ENCODE measurements at regions not wholly inside any gene's neighbourhood (a gene's known extent, or its start where the extent isn't known, plus 50 kb on each side); places are given as distances from the start of the nearest gene placed in this dataset.

DNA sequence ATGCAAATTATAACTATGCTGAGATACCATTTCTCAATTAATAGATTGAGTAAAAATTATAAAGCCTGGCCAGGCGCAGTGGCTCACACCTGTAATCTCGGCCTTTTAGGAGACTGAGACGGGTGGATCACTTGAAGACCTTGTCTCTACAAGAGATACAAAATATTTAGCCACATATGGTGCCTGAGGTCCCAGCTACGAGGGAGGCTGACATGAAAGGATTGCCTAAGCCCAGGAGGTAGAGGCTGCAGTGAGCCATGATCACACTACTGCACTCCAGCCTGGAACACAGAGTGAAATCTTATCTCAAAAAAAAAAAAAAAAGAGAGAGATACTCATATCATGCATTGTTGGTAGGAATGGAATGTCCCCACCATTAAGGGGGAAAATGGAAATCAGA, 142.4 kb downstream of the RCN1 start:
- WGBS, 5 donors, result 81 to 91% (median 87%) methylated on average over 4 of the region's 4 CpGs

DNA sequence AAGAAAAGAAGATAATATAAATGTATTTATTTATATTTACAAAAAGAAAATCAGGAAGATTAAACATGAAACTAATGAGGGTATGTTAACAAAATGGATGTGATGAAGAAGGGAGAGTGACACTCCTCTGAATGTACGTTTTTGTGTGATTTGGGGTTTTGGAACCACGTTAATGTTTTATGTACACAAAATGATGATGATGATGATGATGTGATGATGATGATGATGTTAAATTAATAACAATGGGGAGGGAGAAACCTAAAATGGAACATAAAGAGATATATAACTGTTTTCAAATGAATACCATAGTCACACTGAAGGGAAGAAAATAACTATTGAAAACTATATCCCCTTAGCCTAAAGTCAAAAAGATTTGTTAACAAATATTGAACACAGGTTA, 143.1 kb downstream of the RCN1 start:
- Histone ChIP-seq H3K4me3 (no peak overlapping the region), H3K27ac (no peak overlapping the region), H3K27me3 (replicated peaks in 1 of 7) (peaks cover 0 to 3% (median 0%) of the 10 kb centered on the region in 7 donors), H3K4me1 (no peaks in the 10 kb centered on the region), H3K9me3 (no peaks in the 10 kb centered on the region), H3K36me3 (no peaks in the 10 kb centered on the region)
- no peak for DNase-seq
- TF ChIP-seq, protein P1, sequence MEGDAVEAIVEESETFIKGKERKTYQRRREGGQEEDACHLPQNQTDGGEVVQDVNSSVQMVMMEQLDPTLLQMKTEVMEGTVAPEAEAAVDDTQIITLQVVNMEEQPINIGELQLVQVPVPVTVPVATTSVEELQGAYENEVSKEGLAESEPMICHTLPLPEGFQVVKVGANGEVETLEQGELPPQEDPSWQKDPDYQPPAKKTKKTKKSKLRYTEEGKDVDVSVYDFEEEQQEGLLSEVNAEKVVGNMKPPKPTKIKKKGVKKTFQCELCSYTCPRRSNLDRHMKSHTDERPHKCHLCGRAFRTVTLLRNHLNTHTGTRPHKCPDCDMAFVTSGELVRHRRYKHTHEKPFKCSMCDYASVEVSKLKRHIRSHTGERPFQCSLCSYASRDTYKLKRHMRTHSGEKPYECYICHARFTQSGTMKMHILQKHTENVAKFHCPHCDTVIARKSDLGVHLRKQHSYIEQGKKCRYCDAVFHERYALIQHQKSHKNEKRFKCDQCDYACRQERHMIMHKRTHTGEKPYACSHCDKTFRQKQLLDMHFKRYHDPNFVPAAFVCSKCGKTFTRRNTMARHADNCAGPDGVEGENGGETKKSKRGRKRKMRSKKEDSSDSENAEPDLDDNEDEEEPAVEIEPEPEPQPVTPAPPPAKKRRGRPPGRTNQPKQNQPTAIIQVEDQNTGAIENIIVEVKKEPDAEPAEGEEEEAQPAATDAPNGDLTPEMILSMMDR (IDR thresholded peaks at IDR 0.05 in 8 of 11, conservative IDR thresholded peaks at IDR 0.05 in 3 of 11), result no peak
- TF ChIP-seq POLR2A (IDR thresholded peaks at IDR 0.05), result no peak
- TF ChIP-seq POLR2AphosphoS5 (IDR thresholded peaks at IDR 0.05), result no peak
- intact Hi-C loops (cut with DNase I; ENCODE audit: low total_unique reads), result no loop called here
- WGBS, 5 donors, result 0 to 85% (median 0%) methylated on average over 2 of the region's 2 CpGs

More for the DNA sequence above, 142.4 kb downstream of the RCN1 start:
- Histone ChIP-seq H3K4me3 (no peak overlapping the region), H3K4me1 (no peaks in the 10 kb centered on the region), H3K27me3 (replicated peaks in 1 of 7) (peaks cover 0 to 3% (median 0%) of the 10 kb centered on the region in 7 donors), H3K9me3 (no peaks in the 10 kb centered on the region), H3K27ac (no peak overlapping the region), H3K36me3 (no peaks in the 10 kb centered on the region)
- intact Hi-C loops (cut with DNase I; ENCODE audit: low total_unique reads), result no loop called here
- no peak for DNase-seq
- TF ChIP-seq POLR2AphosphoS5 (IDR thresholded peaks at IDR 0.05), result no peak
- no peak for TF ChIP-seq POLR2A (IDR thresholded peaks at IDR 0.05)
- TF ChIP-seq, protein P1 (IDR thresholded peaks at IDR 0.05 in 8 of 11, conservative IDR thresholded peaks at IDR 0.05 in 3 of 11), result no peak

DNA sequence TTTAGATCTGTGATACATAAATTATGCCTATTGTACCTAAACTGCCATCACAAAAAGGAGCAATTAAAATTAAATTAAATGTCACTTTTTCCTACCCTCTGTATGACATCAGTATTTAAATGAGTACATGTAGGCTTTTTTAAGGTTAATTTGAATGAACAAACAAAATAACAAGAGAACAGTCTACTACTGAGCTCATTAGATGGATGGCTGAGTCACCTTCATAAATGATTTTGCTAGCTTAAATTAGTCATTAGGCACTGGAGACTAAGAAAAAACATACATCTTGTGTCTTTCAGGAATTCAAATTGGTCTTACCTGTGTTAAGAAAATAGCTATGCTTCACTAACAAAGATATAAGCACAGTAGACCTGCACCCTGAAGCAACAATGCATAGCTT, 153.6 kb downstream of the RCN1 start:
- Histone ChIP-seq H3K4me1 (no peaks in the 10 kb centered on the region), H3K9me3 (no peaks in the 10 kb centered on the region), H3K27me3 (replicated peaks in 1 of 7) (peaks cover 0 to 5% (median 0%) of the 10 kb centered on the region in 7 donors), H3K27ac (no peak overlapping the region), H3K4me3 (no peak overlapping the region), H3K36me3 (no peaks in the 10 kb centered on the region)
- TF ChIP-seq POLR2AphosphoS5 (IDR thresholded peaks at IDR 0.05), result no peak
- TF ChIP-seq, protein P1 (IDR thresholded peaks at IDR 0.05 in 8 of 11, conservative IDR thresholded peaks at IDR 0.05 in 3 of 11), result no peak
- TF ChIP-seq POLR2A (IDR thresholded peaks at IDR 0.05), result no peak
- no peak for DNase-seq
- intact Hi-C loops (cut with DNase I; ENCODE audit: low total_unique reads), result no loop called here

DNA sequence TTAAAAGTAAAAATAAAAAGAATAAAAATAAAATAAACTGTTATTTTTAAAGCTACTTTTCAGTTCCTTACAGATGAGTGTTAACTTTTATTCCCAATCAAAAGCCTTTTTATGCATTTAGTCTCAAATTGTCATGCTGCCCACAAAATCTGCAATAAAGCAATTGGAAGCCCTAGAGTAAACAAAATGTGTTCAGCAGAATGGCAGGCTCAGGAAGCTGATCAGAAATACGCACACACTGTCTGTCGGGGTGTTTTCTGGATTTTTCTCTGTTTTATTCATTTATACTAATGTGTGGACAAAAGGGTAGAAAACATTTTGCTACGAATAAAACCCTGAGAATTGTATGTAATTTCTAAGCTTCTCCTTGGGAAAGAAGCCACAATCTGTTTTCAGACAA, 162.8 kb downstream of the RCN1 start:
- TF ChIP-seq POLR2AphosphoS5 (IDR thresholded peaks at IDR 0.05) (no peak), POLR2A (IDR thresholded peaks at IDR 0.05) (no peak)
- TF ChIP-seq, protein P1 (IDR thresholded peaks at IDR 0.05 in 8 of 11, conservative IDR thresholded peaks at IDR 0.05 in 3 of 11), result no peak
- Histone ChIP-seq H3K27ac (no peak overlapping the region), H3K36me3 (no peaks in the 10 kb centered on the region), H3K4me1 (no peaks in the 10 kb centered on the region), H3K9me3 (no peaks in the 10 kb centered on the region), H3K27me3 (replicated peaks in 1 of 7) (peaks cover 0 to 6% (median 0%) of the 10 kb centered on the region in 7 donors), H3K4me3 (no peak overlapping the region)
- WGBS, 5 donors, result 79 to 96% (median 88%) methylated on average over 3 of the region's 3 CpGs
- no peak for DNase-seq
- intact Hi-C loops (cut with DNase I; ENCODE audit: low total_unique reads), result no loop called here

Data from spleen (tissue), 11 donors.